ENCODE measurements at regions not wholly inside any gene's neighbourhood (a gene's known extent, or its start where the extent isn't known, plus 50 kb on each side); places are given as distances from the start of the nearest gene placed in this dataset.

DNA sequence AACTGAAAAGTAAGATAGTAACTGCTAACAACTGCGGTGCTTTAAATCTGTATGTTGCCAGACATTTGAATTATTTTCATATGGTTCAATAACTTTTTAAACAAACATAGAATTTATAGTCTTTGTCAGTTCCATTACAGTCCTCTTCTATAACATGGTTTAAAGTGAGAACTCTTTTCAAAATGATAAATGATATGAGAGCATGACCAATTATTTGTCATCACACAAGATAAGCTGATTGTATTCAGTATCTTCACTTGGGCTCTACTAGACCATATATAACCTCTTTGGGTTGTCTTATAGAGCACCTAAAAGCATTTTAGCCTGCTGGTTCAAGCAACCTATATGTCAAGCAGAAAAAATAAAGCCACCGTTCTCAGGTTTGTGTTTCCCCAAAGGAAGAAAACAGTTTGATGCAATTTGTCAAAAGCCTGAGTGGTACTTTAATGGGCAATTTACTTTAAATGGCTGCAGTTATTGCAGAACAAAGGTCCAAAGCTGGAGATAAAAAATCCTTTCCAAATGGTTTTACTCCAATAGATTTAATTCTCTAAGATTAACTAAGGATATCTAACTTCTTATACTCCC, 298.4 kb downstream of the FSIP2 start:
- no peak for TF ChIP-seq POLR2A (IDR thresholded peaks at IDR 0.05)
- TF ChIP-seq, protein P1, sequence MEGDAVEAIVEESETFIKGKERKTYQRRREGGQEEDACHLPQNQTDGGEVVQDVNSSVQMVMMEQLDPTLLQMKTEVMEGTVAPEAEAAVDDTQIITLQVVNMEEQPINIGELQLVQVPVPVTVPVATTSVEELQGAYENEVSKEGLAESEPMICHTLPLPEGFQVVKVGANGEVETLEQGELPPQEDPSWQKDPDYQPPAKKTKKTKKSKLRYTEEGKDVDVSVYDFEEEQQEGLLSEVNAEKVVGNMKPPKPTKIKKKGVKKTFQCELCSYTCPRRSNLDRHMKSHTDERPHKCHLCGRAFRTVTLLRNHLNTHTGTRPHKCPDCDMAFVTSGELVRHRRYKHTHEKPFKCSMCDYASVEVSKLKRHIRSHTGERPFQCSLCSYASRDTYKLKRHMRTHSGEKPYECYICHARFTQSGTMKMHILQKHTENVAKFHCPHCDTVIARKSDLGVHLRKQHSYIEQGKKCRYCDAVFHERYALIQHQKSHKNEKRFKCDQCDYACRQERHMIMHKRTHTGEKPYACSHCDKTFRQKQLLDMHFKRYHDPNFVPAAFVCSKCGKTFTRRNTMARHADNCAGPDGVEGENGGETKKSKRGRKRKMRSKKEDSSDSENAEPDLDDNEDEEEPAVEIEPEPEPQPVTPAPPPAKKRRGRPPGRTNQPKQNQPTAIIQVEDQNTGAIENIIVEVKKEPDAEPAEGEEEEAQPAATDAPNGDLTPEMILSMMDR (IDR thresholded peaks at IDR 0.05): no peak
- TF ChIP-seq EP300 (IDR thresholded peaks at IDR 0.05): no peak
- TF ChIP-seq POLR2AphosphoS5 (IDR thresholded peaks at IDR 0.05): no peak
